ENCODE measurements at regions not wholly inside any gene's neighbourhood (a gene's known extent, or its start where the extent isn't known, plus 50 kb on each side); places are given as distances from the start of the nearest gene placed in this dataset.

DNA sequence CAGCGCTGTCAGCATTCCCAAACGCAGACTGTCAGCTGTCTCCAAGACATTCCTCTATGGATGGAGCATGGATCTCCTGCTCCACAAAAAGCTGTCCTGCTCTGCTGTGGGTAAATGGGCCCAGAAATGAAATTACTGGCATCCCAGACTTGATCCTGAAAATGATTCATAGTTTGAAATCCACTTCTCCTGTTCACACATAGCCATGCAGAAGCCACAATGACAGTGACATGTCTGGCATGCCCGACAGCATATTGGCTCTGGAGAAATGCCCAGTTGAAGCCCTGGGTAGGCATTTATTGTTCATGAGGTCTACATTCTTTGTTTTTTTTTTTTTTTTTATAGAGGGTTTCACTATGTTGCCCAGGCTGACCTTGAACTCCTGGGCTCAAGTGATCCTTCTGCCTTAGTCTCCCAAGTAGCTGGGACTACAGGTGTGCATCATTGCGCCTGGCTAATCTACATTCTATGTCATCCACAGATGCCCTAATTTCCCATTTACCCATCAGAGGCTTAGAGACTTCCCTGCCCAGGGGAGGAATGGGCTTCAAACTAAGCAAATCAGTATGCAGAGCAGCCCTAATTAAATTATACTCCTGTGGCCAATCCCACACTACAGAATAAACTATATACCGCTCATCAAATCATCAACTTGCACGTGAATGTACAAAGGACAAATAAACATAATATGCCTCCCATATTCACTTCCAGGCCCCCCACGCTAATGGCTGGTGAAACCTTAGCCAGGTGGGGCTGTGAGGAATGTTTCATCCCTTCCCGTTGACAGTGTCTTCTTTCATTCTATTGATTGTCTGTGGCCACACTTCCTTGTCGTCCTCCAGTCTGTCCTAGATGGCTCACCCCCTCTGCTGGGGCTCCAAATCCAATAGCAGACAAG lies 61.8 kb upstream of the EEPD1 start:
- TF ChIP-seq, protein P1, sequence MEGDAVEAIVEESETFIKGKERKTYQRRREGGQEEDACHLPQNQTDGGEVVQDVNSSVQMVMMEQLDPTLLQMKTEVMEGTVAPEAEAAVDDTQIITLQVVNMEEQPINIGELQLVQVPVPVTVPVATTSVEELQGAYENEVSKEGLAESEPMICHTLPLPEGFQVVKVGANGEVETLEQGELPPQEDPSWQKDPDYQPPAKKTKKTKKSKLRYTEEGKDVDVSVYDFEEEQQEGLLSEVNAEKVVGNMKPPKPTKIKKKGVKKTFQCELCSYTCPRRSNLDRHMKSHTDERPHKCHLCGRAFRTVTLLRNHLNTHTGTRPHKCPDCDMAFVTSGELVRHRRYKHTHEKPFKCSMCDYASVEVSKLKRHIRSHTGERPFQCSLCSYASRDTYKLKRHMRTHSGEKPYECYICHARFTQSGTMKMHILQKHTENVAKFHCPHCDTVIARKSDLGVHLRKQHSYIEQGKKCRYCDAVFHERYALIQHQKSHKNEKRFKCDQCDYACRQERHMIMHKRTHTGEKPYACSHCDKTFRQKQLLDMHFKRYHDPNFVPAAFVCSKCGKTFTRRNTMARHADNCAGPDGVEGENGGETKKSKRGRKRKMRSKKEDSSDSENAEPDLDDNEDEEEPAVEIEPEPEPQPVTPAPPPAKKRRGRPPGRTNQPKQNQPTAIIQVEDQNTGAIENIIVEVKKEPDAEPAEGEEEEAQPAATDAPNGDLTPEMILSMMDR (IDR thresholded peaks at IDR 0.05; ENCODE audit: low read depth, low read length) = no peak
- no peak for TF ChIP-seq EZH2phosphoT487 (IDR thresholded peaks at IDR 0.05; ENCODE audit: low read depth)
